HL-60 (cell line): ENCODE measurements at regions not wholly inside any gene's neighbourhood (a gene's known extent, or its start where the extent isn't known, plus 50 kb on each side); places are given as distances from the start of the nearest gene placed in this dataset.

Experiments
- DNase-seq, 2 experiments: peaks; one replicate each; pipeline ENCODE4 v3.0.0-alpha.2; 2010 to 2020; ENCODE audit warnings: low read depth in 1 of 2, low spot score in 1 of 2
- H3K27ac ChIP-seq: fragments of 250-450 bp; sonication (Bioruptor Pico); replicated peaks from 2 replicates; pipeline ENCODE4 v1.5.1; 2020; ENCODE audit warnings: mild to moderate bottlenecking, moderate library complexity
- H3K27me3 ChIP-seq: fragments of 250-450 bp; sonication (Bioruptor Pico); 2 replicates; pipeline ENCODE4 v1.5.1; 2021; ENCODE audit warnings: mild to moderate bottlenecking, moderate library complexity; ENCODE audit not compliant: insufficient read depth, poor library complexity, severe bottlenecking
- H3K4me3 ChIP-seq: replicated peaks from 2 replicates; pipeline ENCODE4 v1.5.1; 2011; ENCODE audit warnings: mild to moderate bottlenecking, control low read depth, low read length; ENCODE audit not compliant: insufficient read depth
- GABPA ChIP-seq: IDR thresholded peaks from 2 replicates; pipeline ENCODE4 v1.6.1; 2012; ENCODE audit warnings: low read depth
- POLR2AphosphoS5 ChIP-seq: IDR thresholded peaks from 2 replicates; pipeline ENCODE4 v1.6.1; 2012; ENCODE audit warnings: low read depth
- SPI1 ChIP-seq: IDR thresholded peaks from 2 replicates; pipeline ENCODE4 v1.6.1; 2012; ENCODE audit warnings: low read depth, mild to moderate bottlenecking, borderline replicate concordance
- TF ChIP-seq, protein P1 (sequence below): IDR thresholded peaks from 2 replicates; pipeline ENCODE4 v1.6.1; 2012; ENCODE audit warnings: low read depth; ENCODE audit not compliant: insufficient replicate concordance
- TF ChIP-seq, protein P2 (sequence below): IDR thresholded peaks from one replicate; pipeline ENCODE4 v1.5.1; 2011; ENCODE audit warnings: low read length, control low read depth, inconsistent platforms; ENCODE audit not compliant: insufficient read depth

DNA sequence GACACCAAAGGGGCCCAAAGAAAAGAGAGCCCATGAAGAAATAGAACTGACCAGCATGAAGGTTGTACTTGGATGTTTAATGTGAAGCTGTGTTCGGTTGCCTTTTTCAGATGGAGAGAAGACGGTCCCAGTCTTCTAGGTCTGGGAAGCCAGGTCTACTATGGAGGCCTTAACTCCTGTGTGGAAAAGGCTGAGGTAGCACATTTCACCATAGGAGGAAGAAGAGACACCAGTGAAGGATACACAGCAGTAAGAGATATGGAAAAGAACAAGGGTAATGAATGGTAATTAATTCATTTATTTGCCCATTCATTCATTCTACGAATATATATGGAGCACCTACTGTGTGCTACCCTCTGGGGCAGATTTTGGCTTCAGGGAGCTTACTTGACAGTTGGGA, 151.6 kb upstream of the PLEKHG7 start:
- no peaks in the 10 kb centered on the region for H3K27me3 ChIP-seq
- no peak overlapping the region for H3K4me3 ChIP-seq
- TF ChIP-seq GABPA, result no peak
- TF ChIP-seq, protein P1, sequence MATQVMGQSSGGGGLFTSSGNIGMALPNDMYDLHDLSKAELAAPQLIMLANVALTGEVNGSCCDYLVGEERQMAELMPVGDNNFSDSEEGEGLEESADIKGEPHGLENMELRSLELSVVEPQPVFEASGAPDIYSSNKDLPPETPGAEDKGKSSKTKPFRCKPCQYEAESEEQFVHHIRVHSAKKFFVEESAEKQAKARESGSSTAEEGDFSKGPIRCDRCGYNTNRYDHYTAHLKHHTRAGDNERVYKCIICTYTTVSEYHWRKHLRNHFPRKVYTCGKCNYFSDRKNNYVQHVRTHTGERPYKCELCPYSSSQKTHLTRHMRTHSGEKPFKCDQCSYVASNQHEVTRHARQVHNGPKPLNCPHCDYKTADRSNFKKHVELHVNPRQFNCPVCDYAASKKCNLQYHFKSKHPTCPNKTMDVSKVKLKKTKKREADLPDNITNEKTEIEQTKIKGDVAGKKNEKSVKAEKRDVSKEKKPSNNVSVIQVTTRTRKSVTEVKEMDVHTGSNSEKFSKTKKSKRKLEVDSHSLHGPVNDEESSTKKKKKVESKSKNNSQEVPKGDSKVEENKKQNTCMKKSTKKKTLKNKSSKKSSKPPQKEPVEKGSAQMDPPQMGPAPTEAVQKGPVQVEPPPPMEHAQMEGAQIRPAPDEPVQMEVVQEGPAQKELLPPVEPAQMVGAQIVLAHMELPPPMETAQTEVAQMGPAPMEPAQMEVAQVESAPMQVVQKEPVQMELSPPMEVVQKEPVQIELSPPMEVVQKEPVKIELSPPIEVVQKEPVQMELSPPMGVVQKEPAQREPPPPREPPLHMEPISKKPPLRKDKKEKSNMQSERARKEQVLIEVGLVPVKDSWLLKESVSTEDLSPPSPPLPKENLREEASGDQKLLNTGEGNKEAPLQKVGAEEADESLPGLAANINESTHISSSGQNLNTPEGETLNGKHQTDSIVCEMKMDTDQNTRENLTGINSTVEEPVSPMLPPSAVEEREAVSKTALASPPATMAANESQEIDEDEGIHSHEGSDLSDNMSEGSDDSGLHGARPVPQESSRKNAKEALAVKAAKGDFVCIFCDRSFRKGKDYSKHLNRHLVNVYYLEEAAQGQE, result no peak
- TF ChIP-seq, protein P2, sequence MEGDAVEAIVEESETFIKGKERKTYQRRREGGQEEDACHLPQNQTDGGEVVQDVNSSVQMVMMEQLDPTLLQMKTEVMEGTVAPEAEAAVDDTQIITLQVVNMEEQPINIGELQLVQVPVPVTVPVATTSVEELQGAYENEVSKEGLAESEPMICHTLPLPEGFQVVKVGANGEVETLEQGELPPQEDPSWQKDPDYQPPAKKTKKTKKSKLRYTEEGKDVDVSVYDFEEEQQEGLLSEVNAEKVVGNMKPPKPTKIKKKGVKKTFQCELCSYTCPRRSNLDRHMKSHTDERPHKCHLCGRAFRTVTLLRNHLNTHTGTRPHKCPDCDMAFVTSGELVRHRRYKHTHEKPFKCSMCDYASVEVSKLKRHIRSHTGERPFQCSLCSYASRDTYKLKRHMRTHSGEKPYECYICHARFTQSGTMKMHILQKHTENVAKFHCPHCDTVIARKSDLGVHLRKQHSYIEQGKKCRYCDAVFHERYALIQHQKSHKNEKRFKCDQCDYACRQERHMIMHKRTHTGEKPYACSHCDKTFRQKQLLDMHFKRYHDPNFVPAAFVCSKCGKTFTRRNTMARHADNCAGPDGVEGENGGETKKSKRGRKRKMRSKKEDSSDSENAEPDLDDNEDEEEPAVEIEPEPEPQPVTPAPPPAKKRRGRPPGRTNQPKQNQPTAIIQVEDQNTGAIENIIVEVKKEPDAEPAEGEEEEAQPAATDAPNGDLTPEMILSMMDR, result no peak
- TF ChIP-seq SPI1, result no peak
- TF ChIP-seq POLR2AphosphoS5, result no peak
- DNase-seq, result no peak
- H3K27ac ChIP-seq, result no peak overlapping the region

DNA sequence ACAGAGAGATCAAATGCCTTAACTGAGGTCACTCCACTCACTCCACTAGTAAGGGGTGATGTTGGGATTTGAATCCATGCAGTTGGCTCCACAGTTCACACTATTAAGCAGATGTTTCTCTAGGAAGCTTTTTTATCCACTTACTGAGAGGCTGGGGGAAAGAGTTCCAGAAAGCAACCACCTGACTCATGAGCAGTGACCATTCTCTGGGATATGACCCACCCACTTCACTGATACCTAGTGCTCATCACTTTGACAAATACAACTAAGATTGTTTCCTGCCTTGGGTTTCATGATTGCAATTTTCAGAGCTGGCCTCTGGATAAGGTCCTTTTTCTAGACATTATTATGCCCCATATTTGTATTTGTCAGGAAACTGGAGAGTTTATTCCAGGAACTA, 152.1 kb upstream of the PLEKHG7 start:
- H3K27me3 ChIP-seq, result no peaks in the 10 kb centered on the region
- H3K27ac ChIP-seq, result no peak overlapping the region
- TF ChIP-seq, protein P2, result no peak
- TF ChIP-seq SPI1, result no peak
- no peak for TF ChIP-seq POLR2AphosphoS5
- TF ChIP-seq, protein P1, result no peak
- TF ChIP-seq GABPA, result no peak
- DNase-seq, result no peak
- no peak overlapping the region for H3K4me3 ChIP-seq

DNA sequence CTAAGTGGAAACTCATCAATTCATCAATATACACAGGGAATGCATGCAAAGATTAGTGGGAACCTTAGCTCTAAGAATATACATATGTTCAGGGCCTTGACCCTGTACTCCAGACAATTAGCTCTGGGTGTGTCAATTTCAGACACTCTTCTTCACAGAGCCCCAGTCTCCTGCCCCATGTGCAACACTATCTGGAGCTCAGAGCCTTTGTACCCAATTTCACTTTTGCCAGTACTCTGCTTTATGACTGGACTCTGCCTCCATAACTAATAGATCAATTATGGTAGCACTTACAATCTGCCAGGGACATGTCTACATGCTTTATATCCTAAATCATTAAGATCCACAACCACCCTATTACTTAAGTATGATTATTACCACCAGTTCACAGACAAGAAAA, 152.5 kb upstream of the PLEKHG7 start:
- no peak for DNase-seq
- H3K4me3 ChIP-seq, result no peak overlapping the region
- no peaks in the 10 kb centered on the region for H3K27me3 ChIP-seq
- TF ChIP-seq GABPA (no peak), SPI1 (no peak), POLR2AphosphoS5 (no peak)
- TF ChIP-seq, protein P2, result no peak
- TF ChIP-seq, protein P1, result no peak
- H3K27ac ChIP-seq, result no peak overlapping the region
